HG03045 (cell line): ENCODE measurements at regions not wholly inside any gene's neighbourhood (a gene's known extent, or its start where the extent isn't known, plus 50 kb on each side); places are given as distances from the start of the nearest gene placed in this dataset.

Source experiments
- ATAC-seq: cut with Tn5 transposase; IDR thresholded peaks from one replicate; pipeline ENCODE4 v1.9.1; 2021; ENCODE audit warnings: mild to moderate bottlenecking, moderate library complexity; ENCODE audit not compliant: unreplicated experiment

DNA sequence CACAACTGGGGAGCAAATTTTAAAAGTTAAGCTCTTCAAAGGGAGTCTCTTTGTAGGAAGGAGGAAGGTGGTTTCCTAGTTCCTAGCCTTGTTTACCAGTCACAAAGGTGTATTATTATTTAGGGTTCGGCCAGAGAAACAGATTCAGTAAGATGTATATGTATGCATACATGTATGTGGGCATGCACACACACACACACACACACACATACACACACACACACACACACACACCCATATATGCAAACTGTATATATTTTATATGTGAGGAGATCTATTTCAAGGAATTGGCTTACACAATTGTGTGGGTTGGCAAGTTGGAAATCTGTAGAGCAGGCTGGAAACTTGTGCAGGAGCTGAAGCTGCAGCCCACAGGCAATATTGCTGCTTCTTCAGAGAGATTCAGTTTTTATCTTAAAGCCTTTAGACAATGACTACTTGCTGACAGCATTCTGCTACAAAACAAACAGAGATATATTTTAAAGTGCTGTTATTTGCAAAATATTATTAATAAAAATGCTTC is 75.3 kb upstream of the DNAH5 start:
- ATAC-seq: no peak

DNA sequence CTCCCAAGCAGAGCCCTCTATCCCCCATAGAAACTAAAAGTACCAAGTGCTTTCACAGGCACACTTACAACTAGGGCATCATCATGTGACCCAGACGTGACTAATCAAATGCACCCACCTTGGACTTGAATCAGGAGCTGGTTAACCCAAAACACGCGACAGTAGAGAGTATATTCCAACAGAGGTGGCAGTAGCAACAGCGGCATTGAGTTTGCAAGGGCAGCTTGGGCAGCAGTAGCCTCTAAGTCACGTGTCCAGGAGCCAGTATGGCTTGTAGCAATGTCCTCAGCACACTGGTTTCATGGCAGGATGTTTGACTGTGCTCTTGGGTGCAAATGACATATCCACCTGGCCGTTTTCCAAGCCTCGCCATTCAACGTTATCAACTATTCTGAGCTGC is 73.4 kb upstream of the DNAH5 start:
- no peak for ATAC-seq

DNA sequence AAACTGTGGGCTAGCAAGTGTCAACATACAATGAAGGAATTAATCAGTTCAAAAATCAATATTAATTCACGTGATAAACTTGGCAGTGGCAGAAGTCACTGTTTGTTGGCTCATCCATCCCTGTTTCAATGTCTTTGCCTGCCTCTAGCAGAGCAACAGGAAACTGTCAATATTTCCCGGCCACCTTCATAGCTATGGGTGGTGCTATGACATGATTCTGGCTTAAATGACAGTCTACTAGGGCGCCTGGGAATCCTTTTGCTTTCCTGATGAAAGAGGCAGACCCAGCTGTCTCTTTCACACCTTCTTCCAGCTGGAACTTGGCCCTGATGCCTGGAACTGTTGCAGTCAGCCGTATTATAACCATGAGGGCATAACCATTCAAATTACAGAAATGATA is 72.1 kb upstream of the DNAH5 start:
- no peak for ATAC-seq

DNA sequence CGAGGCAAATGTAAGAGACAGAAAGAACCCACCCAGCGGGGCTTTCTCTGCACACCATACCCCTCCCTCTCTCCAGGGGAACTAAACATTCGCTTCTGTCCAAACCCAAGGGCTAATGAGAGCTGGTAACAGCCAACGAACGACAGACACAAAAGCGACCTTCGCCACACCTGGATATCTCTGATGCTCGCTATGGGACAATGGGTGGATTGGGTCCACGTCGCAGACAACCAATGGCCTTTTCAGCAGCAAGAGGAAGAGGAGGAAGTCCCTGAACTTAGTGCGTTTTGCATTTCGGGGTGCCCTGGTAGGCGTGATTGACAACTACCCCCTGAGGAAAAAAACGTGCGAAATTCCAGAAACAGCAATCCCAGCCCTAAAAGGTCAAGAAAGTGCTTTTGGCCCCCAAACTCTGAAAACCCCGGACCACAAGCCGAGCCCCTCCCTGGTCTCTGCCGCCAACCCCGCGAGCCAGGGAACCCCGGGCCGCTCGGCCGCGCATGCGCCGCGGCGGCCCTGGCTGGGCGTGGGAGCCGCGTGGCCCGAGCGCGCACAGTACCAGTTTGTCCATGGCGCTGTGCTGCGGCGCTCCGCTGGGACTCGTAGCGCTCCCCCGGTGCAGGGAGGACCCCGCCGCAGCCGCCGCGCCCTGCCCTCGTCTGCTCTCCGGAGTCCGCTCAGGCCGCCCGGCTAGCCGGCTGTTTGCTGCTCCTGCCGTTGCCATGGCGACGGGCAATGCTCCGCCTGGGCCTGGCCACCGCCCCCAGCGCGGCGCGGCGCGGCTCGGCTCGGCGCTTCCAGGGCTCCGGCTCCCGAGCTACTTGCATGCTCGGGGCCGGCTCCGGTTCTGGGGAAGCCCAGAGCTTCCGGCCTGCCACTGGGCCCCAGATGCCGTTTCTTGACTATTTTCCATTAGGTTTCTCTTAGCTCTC is 66.9 kb upstream of the DNAH5 start:
- ATAC-seq: peak; percentile 95

DNA sequence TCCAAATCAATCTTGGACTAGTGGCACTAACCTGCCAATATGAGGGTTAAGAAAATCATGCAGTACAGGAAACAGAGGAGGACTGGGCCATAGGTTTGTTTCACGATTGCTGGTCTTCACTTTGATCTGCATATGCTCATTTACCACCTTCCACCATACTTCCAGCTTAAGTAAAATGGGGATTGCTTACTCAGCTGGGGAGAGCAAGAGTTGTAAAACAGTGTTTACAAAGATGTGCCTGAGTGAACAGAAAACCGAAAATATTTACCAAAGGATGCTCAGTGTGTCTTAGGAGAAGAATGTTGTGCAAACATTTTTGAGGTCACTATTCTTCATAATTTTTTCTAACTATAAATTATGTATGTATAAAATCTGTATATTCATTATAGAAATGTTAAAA is 65.1 kb upstream of the DNAH5 start:
- no peak for ATAC-seq

DNA sequence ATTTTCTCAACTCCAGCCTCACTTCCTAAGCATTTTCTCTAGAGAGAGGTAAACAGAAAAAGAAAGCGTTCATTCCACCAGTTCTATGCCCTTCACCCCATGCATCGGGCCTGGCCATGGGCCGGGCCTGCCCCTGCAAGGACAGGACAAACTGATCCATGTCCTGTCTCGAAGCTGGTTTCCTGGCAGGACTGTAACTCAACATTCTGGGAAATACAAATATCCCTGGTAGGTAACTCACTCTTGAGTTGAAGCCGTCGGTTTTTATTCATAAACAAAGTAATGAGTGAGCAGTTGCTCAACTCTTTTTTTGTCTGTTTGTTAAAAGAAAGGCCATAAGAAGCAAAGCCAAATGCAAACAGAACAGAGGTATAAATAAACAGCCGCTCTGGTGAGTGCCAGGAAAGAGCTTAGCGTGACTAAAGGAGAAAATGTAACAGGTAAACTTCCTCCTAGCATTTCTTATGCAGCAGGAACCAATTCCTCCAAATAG is 64.4 kb upstream of the DNAH5 start:
- ATAC-seq: no peak

DNA sequence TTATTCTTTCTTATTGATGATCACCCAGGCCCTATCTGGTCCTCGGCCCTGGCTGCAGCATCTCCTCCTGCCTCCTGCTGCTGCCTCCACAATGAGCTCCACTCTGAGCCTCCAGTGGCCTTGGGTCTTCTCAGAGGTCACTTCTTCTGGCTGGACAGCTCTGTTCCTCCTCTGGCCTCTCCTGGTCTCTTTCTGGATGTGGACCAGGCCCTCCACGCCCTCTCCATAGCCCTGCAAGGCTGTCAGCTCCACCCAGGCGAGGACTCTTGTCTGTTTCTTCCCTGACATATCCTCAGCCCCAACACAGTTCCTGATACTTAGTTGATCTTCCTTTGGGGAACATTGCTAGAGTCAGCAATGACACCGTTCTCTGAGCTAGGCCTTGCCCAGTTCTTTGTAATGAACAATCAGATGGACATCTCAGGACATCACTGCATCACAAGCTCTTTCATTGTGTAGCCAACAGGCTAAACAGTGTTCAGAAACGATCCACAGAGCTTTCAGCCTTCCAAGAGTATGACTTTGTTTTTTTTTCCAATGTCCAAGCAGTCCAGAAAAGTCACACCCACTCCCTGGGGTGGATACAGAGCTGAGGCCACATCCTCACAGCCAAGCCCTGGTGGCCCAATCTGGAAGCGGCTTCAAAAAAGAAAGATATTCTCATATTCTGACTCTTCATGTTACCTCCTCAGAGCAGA is 62.5 kb upstream of the DNAH5 start:
- no peak for ATAC-seq

DNA sequence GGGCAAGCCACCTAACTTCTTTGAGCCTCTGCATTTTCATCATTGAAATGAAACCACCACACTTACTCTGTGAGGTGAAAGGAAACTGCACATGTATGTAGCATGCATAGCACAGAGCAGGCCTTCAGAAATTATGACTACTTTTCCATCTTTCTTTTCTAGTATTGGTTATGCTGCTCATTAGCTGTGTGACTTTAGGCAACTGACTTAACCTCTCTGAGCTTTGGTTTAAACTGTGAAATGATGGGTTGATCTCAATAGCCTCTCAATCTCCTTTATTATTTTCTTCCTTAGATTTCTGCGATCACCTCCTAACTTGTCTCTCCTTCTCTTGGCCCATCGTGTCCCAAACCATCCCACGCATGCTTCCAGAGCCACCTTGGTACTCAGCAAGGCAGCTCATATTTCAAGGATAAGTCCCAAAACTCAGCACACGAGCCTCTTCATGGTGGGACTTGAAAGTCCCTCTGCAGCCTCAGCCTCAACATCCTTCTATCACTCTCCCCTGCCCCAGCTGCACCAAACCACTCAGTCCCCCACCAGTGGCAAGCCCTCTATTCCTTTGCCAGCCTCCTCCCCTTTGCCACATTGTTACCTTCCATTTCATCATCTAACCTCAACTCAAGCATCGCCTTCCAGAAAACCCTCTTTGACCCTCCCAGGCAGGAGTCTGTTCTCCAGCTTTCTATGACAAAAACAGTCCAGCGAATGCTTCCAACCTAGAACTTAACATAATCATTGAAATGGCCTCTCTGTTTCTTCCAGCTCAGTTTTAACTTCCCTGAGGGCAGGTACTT is 60.3 kb upstream of the DNAH5 start:
- ATAC-seq: no peak

DNA sequence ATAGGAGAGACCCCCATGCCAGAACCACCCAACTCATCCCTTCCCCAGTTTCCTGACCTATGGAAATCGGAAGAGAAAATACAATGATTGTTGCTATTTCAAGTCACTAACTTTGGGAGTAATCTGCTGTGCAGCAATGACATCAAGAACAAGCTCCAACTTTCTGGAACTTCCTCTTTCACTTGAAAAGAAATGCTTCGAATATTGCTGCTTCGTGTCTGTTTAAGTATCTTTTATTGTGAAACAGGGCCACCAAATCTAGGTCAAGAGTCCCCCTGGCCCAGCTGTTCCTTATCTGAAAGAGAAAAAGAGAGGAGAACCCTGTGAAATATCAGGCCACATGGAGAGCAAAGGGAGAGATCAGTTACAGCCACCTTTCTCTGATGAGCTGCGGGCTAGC is 59.4 kb upstream of the DNAH5 start:
- ATAC-seq: no peak

DNA sequence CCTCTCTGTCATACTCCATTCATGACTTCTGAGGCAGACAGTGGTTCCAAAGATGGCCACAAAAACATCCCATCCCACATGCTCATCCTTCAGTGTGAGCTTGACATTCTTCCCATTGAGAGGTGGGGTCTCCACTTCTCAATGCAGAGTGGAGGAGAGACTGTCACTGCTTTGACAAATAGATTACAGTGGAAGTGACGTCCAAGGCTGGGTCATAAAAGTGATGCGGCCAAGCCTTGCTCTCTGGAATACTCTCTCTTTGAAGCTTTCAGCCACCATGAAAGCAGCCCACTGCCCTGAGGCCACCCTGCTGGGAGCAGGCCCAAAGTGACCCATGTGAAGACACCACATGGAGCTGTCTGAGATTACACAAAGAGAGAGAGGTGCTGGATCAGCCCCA is 59.0 kb upstream of the DNAH5 start:
- ATAC-seq: no peak

DNA sequence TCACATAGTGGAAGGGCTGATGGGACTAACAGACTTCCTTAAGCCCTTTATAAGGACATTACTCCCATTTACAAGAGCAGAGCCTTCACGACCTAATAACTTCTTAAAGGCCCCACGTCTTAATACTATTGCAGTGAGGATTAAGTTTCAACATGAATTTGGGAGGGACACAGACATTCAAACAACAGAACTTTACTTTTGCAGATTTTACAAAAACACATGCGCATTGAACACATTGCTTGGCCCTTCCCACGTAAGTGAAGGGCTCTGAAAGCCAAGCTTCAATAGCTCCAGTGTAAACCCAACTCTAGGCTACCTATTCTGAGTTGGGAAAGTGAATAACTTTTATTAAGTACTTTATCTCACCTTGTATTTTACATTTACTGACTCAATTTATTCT is 53.8 kb upstream of the DNAH5 start:
- ATAC-seq: no peak

DNA sequence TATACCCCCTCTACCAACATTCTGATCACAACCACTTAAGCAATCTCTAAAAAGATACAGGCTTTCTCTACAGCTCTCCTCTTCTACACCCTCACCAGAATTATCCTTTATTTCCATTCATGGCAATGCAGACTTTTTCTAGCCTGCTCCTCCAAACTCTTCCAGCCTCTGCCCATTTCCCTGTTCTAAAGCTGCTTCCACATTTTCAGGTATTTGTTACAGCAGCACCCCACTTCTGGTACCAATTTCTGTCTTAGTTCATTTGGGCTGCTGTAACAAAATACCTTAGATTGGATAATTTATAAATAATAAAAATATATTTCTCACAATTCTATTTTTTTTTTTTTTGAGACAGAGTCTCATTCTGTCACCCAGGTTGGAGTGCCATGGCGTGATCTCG is 53.0 kb upstream of the DNAH5 start:
- ATAC-seq: no peak

DNA sequence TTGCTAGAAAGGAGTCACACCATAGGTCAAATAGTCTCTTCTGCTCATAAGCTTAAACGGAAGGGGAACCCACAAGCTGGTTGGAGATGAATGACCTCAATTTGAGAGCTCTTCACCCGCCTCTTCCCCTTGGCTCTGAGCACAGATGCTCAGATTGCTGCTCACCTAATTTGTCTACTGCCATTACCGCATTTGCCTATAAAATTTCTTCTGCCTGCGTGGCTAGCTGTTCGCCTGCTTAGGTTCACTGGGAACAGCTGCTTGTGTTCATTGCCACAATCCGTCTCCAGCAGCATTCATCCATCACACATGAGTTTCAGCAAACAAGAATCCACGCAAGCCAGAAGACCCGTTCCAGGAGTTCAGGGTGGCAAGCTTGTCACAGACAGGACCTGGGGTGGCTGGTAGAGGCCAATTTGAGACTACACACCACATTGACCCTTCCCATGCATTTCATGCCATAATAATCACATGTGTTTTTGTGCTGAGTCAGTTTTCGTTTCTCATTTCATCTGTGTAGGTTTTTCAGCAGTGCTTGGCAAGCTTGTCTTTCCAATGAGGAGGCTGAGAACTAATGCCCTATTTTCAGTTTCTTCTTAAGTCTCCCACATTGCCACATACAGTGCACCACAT is 50.2 kb upstream of the DNAH5 start:
- ATAC-seq: no peak
